Natural killer cell (primary cell): ENCODE measurements at regions not wholly inside any gene's neighbourhood (a gene's known extent, or its start where the extent isn't known, plus 50 kb on each side); places are given as distances from the start of the nearest gene placed in this dataset.

Source experiments
- ATAC-seq, 3 donors: fragments of 150-1000 bp in 2 of 3; fragments of 200-7000 bp in 1 of 3; cut with Tn5 transposase; 1 replicate in 1 of 3; 2 replicates in 2 of 3; pipeline ENCODE4 v1.10.0; 2021; ENCODE audit warnings: mild to moderate bottlenecking in 2 of 3, moderate library complexity in 2 of 3
- DNase-seq, 2 donors: peaks; one replicate each; pipeline versions ENCODE4 v3.0.0 to v3.0.0-alpha.2; 2013 to 2021; ENCODE audit warnings: mixed read lengths in 1 of 2
- H3K27ac ChIP-seq: one replicate; pipeline ENCODE4 v1.5.1; 2013; ENCODE audit warnings: mild to moderate bottlenecking, low read length
- H3K27me3 ChIP-seq: one replicate; pipeline ENCODE4 v1.6.1; 2013; ENCODE audit warnings: low read length; ENCODE audit not compliant: control insufficient read depth, insufficient read depth
- H3K36me3 ChIP-seq: one replicate; pipeline ENCODE4 v1.6.1; 2013; ENCODE audit warnings: low read length; ENCODE audit not compliant: control insufficient read depth, insufficient read depth
- H3K4me1 ChIP-seq: one replicate; pipeline ENCODE4 v1.6.1; 2013; ENCODE audit warnings: low read length; ENCODE audit not compliant: control insufficient read depth, insufficient read depth
- H3K4me3 ChIP-seq: one replicate; pipeline ENCODE4 v1.5.1; 2013; ENCODE audit warnings: low read length
- H3K9me3 ChIP-seq: one replicate; pipeline ENCODE4 v1.6.1; 2013; ENCODE audit warnings: low read length; ENCODE audit not compliant: control insufficient read depth, insufficient read depth
- H3K27ac Mint-ChIP-seq, 2 donors: one replicate each; pipeline ENCODE4 v1.8.0; 2022; ENCODE audit warnings: mild to moderate bottlenecking in 2 of 2, mixed read lengths in 2 of 2, moderate library complexity in 1 of 2
- H3K27me3 Mint-ChIP-seq, 2 donors: one replicate each; pipeline ENCODE4 v1.8.0; 2022; ENCODE audit warnings: low read depth in 2 of 2, mixed read lengths in 2 of 2
- H3K36me3 Mint-ChIP-seq: one replicate; pipeline ENCODE4 v1.8.0; 2022; ENCODE audit warnings: mixed read lengths
- H3K4me1 Mint-ChIP-seq, 2 donors: one replicate each; pipeline ENCODE4 v1.8.0; 2022; ENCODE audit warnings: mixed read lengths in 2 of 2
- H3K4me3 Mint-ChIP-seq: one replicate; pipeline ENCODE4 v1.8.0; 2022; ENCODE audit warnings: mild to moderate bottlenecking, moderate library complexity, mixed read lengths
- H3K9me3 Mint-ChIP-seq, 2 donors: one replicate each; pipeline ENCODE4 v1.8.0; 2022; ENCODE audit warnings: mixed read lengths in 2 of 2
- WGBS: methylation state at CpG from one replicate; pipeline ENCODE4 v1.1.7; 2013; ENCODE audit warnings: missing lambda C conversion rate; ENCODE audit not compliant: insufficient coverage; 5-methylcytosine and 5-hydroxymethylcytosine counted together
- intact Hi-C: fragments of 100-400 bp; cut with micrococcal nuclease; formaldehyde crosslinking; loops from one replicate; pipeline ENCODE4 v1.14.2; 2022
- TF ChIP-seq, protein P1 (sequence below): fragments of 200-600 bp; IDR thresholded peaks from one replicate; pipeline ENCODE4 v1.8.0; 2022; ENCODE audit warnings: antibody characterized with exemption

- Histone ChIP-seq H3K27me3 (no peaks in the 10 kb centered on the region), H3K27ac (no peak overlapping the region), H3K9me3 (peaks cover 4% of the 10 kb centered on the region), H3K36me3 (no peaks in the 10 kb centered on the region), H3K4me3 (no peak overlapping the region), H3K4me1 (no peaks in the 10 kb centered on the region)
- intact Hi-C loops: no loop called here
- no peaks in the 10 kb centered on the region for H3K4me1 Mint-ChIP-seq
- no peak for ATAC-seq
- peak in 1 of 2 donors; percentile 15 for DNase-seq
- H3K4me3 Mint-ChIP-seq: no peak overlapping the region
- H3K36me3 Mint-ChIP-seq: no peaks in the 10 kb centered on the region
- no peaks in the 10 kb centered on the region for H3K27me3 Mint-ChIP-seq
- WGBS: 51% methylated on average over 7 of the region's 7 CpGs
- H3K27ac Mint-ChIP-seq: no peak overlapping the region
- TF ChIP-seq, protein P1, sequence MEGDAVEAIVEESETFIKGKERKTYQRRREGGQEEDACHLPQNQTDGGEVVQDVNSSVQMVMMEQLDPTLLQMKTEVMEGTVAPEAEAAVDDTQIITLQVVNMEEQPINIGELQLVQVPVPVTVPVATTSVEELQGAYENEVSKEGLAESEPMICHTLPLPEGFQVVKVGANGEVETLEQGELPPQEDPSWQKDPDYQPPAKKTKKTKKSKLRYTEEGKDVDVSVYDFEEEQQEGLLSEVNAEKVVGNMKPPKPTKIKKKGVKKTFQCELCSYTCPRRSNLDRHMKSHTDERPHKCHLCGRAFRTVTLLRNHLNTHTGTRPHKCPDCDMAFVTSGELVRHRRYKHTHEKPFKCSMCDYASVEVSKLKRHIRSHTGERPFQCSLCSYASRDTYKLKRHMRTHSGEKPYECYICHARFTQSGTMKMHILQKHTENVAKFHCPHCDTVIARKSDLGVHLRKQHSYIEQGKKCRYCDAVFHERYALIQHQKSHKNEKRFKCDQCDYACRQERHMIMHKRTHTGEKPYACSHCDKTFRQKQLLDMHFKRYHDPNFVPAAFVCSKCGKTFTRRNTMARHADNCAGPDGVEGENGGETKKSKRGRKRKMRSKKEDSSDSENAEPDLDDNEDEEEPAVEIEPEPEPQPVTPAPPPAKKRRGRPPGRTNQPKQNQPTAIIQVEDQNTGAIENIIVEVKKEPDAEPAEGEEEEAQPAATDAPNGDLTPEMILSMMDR: no peak
- peaks cover 11 to 14% of the 10 kb centered on the region in 2 donors for H3K9me3 Mint-ChIP-seq
These were observed 447.5 kb upstream of the FSIP2 start for GRCh38 chr2:185291035-185291647.

DNA sequence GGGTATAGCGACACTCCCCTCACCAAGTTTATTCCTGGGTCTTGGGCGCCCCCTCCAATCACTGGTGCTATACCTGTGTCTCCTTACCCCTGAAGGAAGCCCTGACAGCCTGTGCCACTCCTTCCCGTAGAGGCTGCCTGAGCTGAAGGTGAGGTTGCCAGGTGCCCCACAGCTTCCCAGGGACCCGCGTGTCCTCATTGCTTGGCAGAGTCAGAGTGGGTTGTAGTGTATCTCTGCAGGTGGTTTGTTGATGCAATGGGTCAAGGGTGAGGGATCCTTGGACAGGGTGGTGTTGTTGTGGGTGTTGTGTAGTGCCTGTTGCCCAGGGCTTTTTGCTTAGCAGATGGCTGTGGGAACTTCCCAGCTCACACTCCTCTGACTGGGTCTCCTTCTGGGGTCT, 438.7 kb upstream of the FSIP2 start:
- no peak for ATAC-seq
- no peak overlapping the region for H3K27ac ChIP-seq
- H3K9me3 Mint-ChIP-seq: peaks cover 6 to 11% of the 10 kb centered on the region in 2 donors

DNA sequence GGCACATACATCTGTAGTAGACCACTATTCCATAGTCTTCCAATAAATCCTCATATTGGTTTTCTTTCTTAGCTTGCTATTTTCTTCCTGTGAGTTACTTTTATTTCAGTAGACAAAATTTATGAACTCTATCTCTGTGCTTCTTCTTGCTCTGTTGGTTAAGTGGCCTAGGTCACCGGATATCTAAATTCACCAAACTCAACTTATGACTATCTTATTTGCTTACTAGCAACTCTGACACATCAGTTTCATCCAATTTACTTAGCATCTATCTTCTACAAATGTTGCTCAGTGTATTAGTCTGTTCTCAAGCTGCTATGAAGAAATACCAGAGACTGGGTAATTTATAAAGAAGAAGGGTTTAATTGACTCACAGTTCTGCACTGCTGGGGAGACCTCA, 432.5 kb upstream of the FSIP2 start:
- intact Hi-C loops: no loop called here
- no peaks in the 10 kb centered on the region for H3K36me3 ChIP-seq
- H3K27me3 Mint-ChIP-seq: no peaks in the 10 kb centered on the region
- no peaks in the 10 kb centered on the region for H3K4me1 ChIP-seq
- H3K27me3 ChIP-seq: no peaks in the 10 kb centered on the region
- H3K36me3 Mint-ChIP-seq: no peaks in the 10 kb centered on the region
- 100% methylated on average over 1 of the region's 1 CpG for WGBS
- H3K9me3 ChIP-seq: no peaks in the 10 kb centered on the region
- H3K27ac ChIP-seq: no peak overlapping the region
- H3K9me3 Mint-ChIP-seq: peaks cover 8 to 18% of the 10 kb centered on the region in 2 donors
- no peak for DNase-seq
- ATAC-seq: no peak
- no peaks in the 10 kb centered on the region for H3K4me1 Mint-ChIP-seq
- no peak overlapping the region for H3K27ac Mint-ChIP-seq
- no peak overlapping the region for H3K4me3 Mint-ChIP-seq
- H3K4me3 ChIP-seq: no peak overlapping the region
- TF ChIP-seq, protein P1: no peak

More for the DNA sequence above, 438.7 kb upstream of the FSIP2 start:
- no peak overlapping the region for H3K4me3 ChIP-seq
- no peaks in the 10 kb centered on the region for H3K27me3 ChIP-seq
- H3K36me3 Mint-ChIP-seq: no peaks in the 10 kb centered on the region
- 77% methylated on average over 4 of the region's 5 CpGs for WGBS
- no peaks in the 10 kb centered on the region for H3K36me3 ChIP-seq
- TF ChIP-seq, protein P1: no peak
- intact Hi-C loops: no loop called here
- H3K27me3 Mint-ChIP-seq: no peaks in the 10 kb centered on the region
- DNase-seq: no peak
- no peak overlapping the region for H3K27ac Mint-ChIP-seq
- H3K4me1 Mint-ChIP-seq: no peaks in the 10 kb centered on the region
- H3K4me1 ChIP-seq: no peaks in the 10 kb centered on the region
- H3K4me3 Mint-ChIP-seq: no peak overlapping the region
- H3K9me3 ChIP-seq: peaks cover 10% of the 10 kb centered on the region

DNA sequence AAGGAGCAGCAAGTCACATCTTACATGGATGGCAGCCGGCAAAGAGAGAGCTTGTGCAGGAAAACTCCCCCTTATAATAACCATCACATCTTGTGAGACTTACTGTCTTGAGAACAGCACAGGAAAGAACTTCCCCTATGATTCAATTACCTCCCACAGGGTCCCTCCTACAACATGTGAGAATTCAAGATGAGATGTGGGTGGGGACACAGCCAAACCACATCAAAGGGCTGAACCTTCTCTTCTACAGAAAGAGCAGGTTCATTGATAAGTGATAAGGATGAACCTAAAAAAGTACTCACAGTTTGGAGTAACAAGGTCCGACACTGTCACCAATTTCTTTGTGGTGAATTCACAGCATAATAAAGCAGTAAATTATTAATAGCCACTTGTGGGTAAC, 422.2 kb upstream of the FSIP2 start:
- DNase-seq (no peak), ATAC-seq (no peak)
- Histone ChIP-seq H3K4me1 (no peaks in the 10 kb centered on the region), H3K27ac (no peak overlapping the region), H3K27me3 (no peaks in the 10 kb centered on the region), H3K36me3 (no peaks in the 10 kb centered on the region), H3K9me3 (peaks cover 6% of the 10 kb centered on the region), H3K4me3 (no peak overlapping the region)
- no peaks in the 10 kb centered on the region for H3K27me3 Mint-ChIP-seq
- intact Hi-C loops: no loop called here
- TF ChIP-seq, protein P1: no peak
- 74% methylated on average over 2 of the region's 2 CpGs for WGBS
- H3K4me3 Mint-ChIP-seq: no peak overlapping the region
- no peak overlapping the region for H3K27ac Mint-ChIP-seq
- no peaks in the 10 kb centered on the region for H3K36me3 Mint-ChIP-seq
- H3K4me1 Mint-ChIP-seq: no peaks in the 10 kb centered on the region
- H3K9me3 Mint-ChIP-seq: peaks cover 7 to 13% of the 10 kb centered on the region in 2 donors
